ENCODE measurements at regions not wholly inside any gene's neighbourhood (a gene's known extent, or its start where the extent isn't known, plus 50 kb on each side); places are given as distances from the start of the nearest gene placed in this dataset.

GRCh38 chr3:177294221-177294620 lies 96.9 kb upstream of the TBL1XR1 start:
- Mint-ChIP-seq H3K36me3 (ENCODE audit: insufficient read depth, unreplicated experiment) (peaks cover 10% of the 10 kb centered on the region), H3K27me3 (ENCODE audit: unreplicated experiment) (no peaks in the 10 kb centered on the region), H3K9me3 (ENCODE audit: low read depth, unreplicated experiment) (peaks cover 2% of the 10 kb centered on the region), H3K4me3 (ENCODE audit: low read depth, unreplicated experiment) (no peak overlapping the region), H3K4me1 (ENCODE audit: low read depth, unreplicated experiment) (peaks cover 43% of the 10 kb centered on the region), H3K27ac (ENCODE audit: unreplicated experiment) (peak overlapping the region; percentile 72)
- intact Hi-C loops (cut with micrococcal nuclease; ENCODE audit: unreplicated experiment): loop anchor here (2.0 kb wide), 3 partner anchors 45 to 63 kb away; no protein-coding TSS in a partner anchor
- BruUV-seq (replicated peaks): no TSS peak
- peak; percentile 49 for DNase-seq
- TF ChIP-seq CTCF (IDR thresholded peaks at IDR 0.05; ENCODE audit: unreplicated experiment): no peak
- CTCF ChIA-PET: interaction anchor here (0.7 to 1.0 kb wide), 3 partner anchors 11 to 82 kb away, joined by 3 to 4 read pairs (median 3); no protein-coding TSS in a partner anchor

- Mint-ChIP-seq H3K4me3 (ENCODE audit: low read depth, unreplicated experiment) (no peak overlapping the region), H3K27me3 (ENCODE audit: unreplicated experiment) (no peaks in the 10 kb centered on the region), H3K27ac (ENCODE audit: unreplicated experiment) (peak overlapping the region; percentile 83), H3K9me3 (ENCODE audit: low read depth, unreplicated experiment) (no peaks in the 10 kb centered on the region), H3K36me3 (ENCODE audit: insufficient read depth, unreplicated experiment) (peaks cover 10% of the 10 kb centered on the region), H3K4me1 (ENCODE audit: low read depth, unreplicated experiment) (peaks cover 44% of the 10 kb centered on the region)
- intact Hi-C loops (cut with micrococcal nuclease; ENCODE audit: unreplicated experiment): loop anchor here (2.0 to 5.0 kb wide), 4 partner anchors 46 to 382 kb away; no protein-coding TSS in a partner anchor
- DNase-seq: peak; percentile 47
- no peak for TF ChIP-seq CTCF (IDR thresholded peaks at IDR 0.05; ENCODE audit: unreplicated experiment)
- no TSS peak for BruUV-seq (replicated peaks)
- CTCF ChIA-PET: interaction anchor here (0.7 to 1.0 kb wide), 2 partner anchors 10 to 44 kb away, joined by 3 to 4 read pairs; no protein-coding TSS in a partner anchor
These were observed 97.8 kb upstream of the TBL1XR1 start for GRCh38 chr3:177295116-177295515.

GRCh38 chr3:177299250-177299649 lies 102.0 kb upstream of the TBL1XR1 start:
- H3K9me3 Mint-ChIP-seq (ENCODE audit: low read depth, unreplicated experiment): no peaks in the 10 kb centered on the region
- peaks cover 42% of the 10 kb centered on the region for H3K4me1 Mint-ChIP-seq (ENCODE audit: low read depth, unreplicated experiment)
- no peaks in the 10 kb centered on the region for H3K27me3 Mint-ChIP-seq (ENCODE audit: unreplicated experiment)
- BruUV-seq (replicated peaks): no TSS peak
- intact Hi-C loops (cut with micrococcal nuclease; ENCODE audit: unreplicated experiment): loop anchor here (5.0 kb wide), 1 partner anchor 378 kb away; no protein-coding TSS in a partner anchor
- peak overlapping the region; percentile 50 for H3K4me3 Mint-ChIP-seq (ENCODE audit: low read depth, unreplicated experiment)
- CTCF ChIA-PET: interaction anchor here (1.2 to 1.6 kb wide), 6 partner anchors 34 to 101 kb away, joined by 3 to 10 read pairs (median 4); no protein-coding TSS in a partner anchor
- peak overlapping the region; percentile 86 for H3K27ac Mint-ChIP-seq (ENCODE audit: unreplicated experiment)
- no peak for DNase-seq
- peaks cover 7% of the 10 kb centered on the region for H3K36me3 Mint-ChIP-seq (ENCODE audit: insufficient read depth, unreplicated experiment)
- TF ChIP-seq CTCF (IDR thresholded peaks at IDR 0.05; ENCODE audit: unreplicated experiment): no peak

GRCh38 chr3:177300039-177300833 lies 103.0 kb upstream of the TBL1XR1 start:
- H3K27ac Mint-ChIP-seq (ENCODE audit: unreplicated experiment): peak overlapping the region; percentile 86
- BruUV-seq (replicated peaks): no TSS peak
- H3K36me3 Mint-ChIP-seq (ENCODE audit: insufficient read depth, unreplicated experiment): no peaks in the 10 kb centered on the region
- intact Hi-C loops (cut with micrococcal nuclease; ENCODE audit: unreplicated experiment): loop anchor here (2.0 to 5.0 kb wide), 5 partner anchors 59 to 248 kb away; no protein-coding TSS in a partner anchor
- CTCF ChIA-PET: interaction anchor here (0.6 to 1.6 kb wide), 11 partner anchors 33 to 249 kb away, joined by 3 to 10 read pairs (median 5); no protein-coding TSS in a partner anchor
- H3K4me3 Mint-ChIP-seq (ENCODE audit: low read depth, unreplicated experiment): peak overlapping the region; percentile 50
- H3K4me1 Mint-ChIP-seq (ENCODE audit: low read depth, unreplicated experiment): peaks cover 39% of the 10 kb centered on the region
- DNase-seq: peak; percentile 72
- no peaks in the 10 kb centered on the region for H3K9me3 Mint-ChIP-seq (ENCODE audit: low read depth, unreplicated experiment)
- no peaks in the 10 kb centered on the region for H3K27me3 Mint-ChIP-seq (ENCODE audit: unreplicated experiment)
- TF ChIP-seq CTCF (IDR thresholded peaks at IDR 0.05; ENCODE audit: unreplicated experiment): no peak

Measured in Calu3 (cell line).